ENCODE measurements at regions not wholly inside any gene's neighbourhood (a gene's known extent, or its start where the extent isn't known, plus 50 kb on each side); places are given as distances from the start of the nearest gene placed in this dataset.

- TF ChIP-seq CTCF (IDR thresholded peaks at IDR 0.05; ENCODE audit: low read depth, low read length, missing input control) = no peak
- TF ChIP-seq JUND (IDR thresholded peaks at IDR 0.05) = no peak
- no peak for TF ChIP-seq GABPA (IDR thresholded peaks at IDR 0.05 in 1 of 2, conservative IDR thresholded peaks at IDR 0.05 in 1 of 2)
These were observed 168.1 kb upstream of the MBNL1 start for GRCh38 chr3:152100491-152101132.
